ENCODE measurements at regions not wholly inside any gene's neighbourhood (a gene's known extent, or its start where the extent isn't known, plus 50 kb on each side); places are given as distances from the start of the nearest gene placed in this dataset.

- no peak for TF ChIP-seq CTCF (IDR thresholded peaks at IDR 0.05)
- TF ChIP-seq POLR2AphosphoS5 (IDR thresholded peaks at IDR 0.05) = no peak
- no peak for TF ChIP-seq POLR2A (IDR thresholded peaks at IDR 0.05)
- TF ChIP-seq EP300 (IDR thresholded peaks at IDR 0.05) = no peak
These were observed 1417.5 kb upstream of the SEL1L start for GRCh38 chr14:82951171-82951570.

Data from sigmoid colon (tissue), 4 donors.